ENCODE measurements at regions not wholly inside any gene's neighbourhood (a gene's known extent, or its start where the extent isn't known, plus 50 kb on each side); places are given as distances from the start of the nearest gene placed in this dataset.

DNA sequence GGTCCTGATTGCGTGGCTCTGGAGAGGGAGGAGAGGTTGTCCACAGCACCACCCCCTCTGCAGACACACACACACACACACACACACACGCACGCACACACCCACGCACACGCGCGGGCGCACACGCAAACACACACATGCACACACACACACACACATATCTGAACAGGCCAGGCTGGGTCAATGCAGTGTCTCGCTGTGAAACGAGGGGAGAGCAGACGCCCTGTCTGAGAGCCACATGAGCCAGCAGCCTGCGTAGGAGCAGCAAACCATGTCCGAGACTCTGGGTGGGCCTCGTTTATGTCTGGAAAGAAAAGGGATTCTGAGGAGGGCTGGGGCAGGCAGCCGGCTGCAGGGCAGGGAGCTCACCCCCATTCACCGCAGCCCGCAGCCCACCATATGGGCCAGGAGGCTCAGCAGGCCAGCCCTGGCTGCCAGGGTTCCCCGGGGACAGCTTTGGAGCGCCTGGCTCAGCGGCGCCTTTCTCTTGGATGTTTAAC lies 93.3 kb upstream of the TNRC6C start:
- Histone ChIP-seq H3K4me2 (ENCODE audit: insufficient read depth, low read length) (no peak overlapping the region), H3K79me2 (ENCODE audit: insufficient read depth, low read length) (no peaks in the 10 kb centered on the region), H3K36me3 (ENCODE audit: insufficient read depth, low read length) (no peaks in the 10 kb centered on the region), H3K27ac (ENCODE audit: low read depth, low read length) (no peak overlapping the region), H3K27me3 (ENCODE audit: insufficient read depth, low read length) (peaks cover 26% of the 10 kb centered on the region), H3K4me3 (ENCODE audit: insufficient read depth, low read length) (no peak overlapping the region), H3K4me1 (ENCODE audit: insufficient read depth, low read length) (no peaks in the 10 kb centered on the region), H2AFZ (ENCODE audit: low read length) (no peak overlapping the region), H3K9me3 (ENCODE audit: low read depth, low read length) (no peaks in the 10 kb centered on the region), H4K20me1 (ENCODE audit: insufficient read depth, low read length) (no peaks in the 10 kb centered on the region)
- peak; percentile 79 for DNase-seq (ENCODE audit: insufficient read length, low spot score, missing footprints)
- TF ChIP-seq, protein P1, sequence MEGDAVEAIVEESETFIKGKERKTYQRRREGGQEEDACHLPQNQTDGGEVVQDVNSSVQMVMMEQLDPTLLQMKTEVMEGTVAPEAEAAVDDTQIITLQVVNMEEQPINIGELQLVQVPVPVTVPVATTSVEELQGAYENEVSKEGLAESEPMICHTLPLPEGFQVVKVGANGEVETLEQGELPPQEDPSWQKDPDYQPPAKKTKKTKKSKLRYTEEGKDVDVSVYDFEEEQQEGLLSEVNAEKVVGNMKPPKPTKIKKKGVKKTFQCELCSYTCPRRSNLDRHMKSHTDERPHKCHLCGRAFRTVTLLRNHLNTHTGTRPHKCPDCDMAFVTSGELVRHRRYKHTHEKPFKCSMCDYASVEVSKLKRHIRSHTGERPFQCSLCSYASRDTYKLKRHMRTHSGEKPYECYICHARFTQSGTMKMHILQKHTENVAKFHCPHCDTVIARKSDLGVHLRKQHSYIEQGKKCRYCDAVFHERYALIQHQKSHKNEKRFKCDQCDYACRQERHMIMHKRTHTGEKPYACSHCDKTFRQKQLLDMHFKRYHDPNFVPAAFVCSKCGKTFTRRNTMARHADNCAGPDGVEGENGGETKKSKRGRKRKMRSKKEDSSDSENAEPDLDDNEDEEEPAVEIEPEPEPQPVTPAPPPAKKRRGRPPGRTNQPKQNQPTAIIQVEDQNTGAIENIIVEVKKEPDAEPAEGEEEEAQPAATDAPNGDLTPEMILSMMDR (IDR thresholded peaks at IDR 0.05; ENCODE audit: extremely low read depth, low read depth, low read length): no peak

DNA sequence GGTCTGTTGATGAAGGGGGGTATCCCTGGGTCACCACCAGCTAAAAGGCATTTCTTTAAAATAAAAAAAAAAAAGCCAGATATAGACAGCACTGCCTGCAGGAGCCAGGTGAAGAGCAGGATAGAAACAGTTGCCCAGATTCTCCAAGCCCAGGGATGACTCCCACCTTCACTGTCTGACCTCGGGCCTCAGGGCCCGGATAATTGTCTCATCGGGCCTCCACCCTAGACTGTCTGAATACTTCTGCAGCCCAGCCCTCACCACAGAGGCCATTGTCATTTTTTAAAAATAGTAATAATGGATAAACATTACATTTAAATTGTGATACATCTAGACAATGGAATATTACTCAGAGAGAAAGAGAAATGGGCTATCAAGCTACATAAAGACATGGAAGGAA lies 92.8 kb upstream of the TNRC6C start:
- no peak overlapping the region for H3K4me2 ChIP-seq (ENCODE audit: insufficient read depth, low read length)
- peaks cover 21% of the 10 kb centered on the region for H3K27me3 ChIP-seq (ENCODE audit: insufficient read depth, low read length)

DNA sequence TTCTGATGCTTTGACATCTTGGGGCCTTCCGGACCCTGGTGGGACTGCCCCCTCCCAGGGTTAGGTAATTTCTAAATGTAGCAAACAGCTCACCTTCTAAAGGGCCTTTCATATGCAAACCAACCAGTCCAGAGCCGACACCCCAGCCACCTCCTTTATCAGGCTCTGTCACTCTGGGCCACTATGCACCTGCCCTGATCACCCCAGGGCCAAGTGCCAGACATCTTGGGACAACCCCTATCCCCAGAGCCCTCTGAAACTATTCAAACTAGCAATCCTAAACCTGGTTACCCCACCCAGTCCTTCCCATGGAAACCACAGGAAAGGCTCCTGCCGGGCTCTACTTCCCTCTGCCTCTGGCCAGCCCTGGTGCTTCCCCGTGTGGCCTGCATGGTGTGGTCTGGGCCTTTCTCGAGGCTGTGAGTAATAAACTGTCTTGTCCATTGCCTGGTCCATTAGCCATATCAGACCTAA lies 91.2 kb upstream of the TNRC6C start:
- TF ChIP-seq, protein P1 (IDR thresholded peaks at IDR 0.05; ENCODE audit: extremely low read depth, low read depth, low read length): no peak
- H3K79me2 ChIP-seq (ENCODE audit: insufficient read depth, low read length): no peaks in the 10 kb centered on the region
- H3K9me3 ChIP-seq (ENCODE audit: low read depth, low read length): no peaks in the 10 kb centered on the region
- H3K4me1 ChIP-seq (ENCODE audit: insufficient read depth, low read length): no peaks in the 10 kb centered on the region
- no peak overlapping the region for H3K27ac ChIP-seq (ENCODE audit: low read depth, low read length)
- H3K4me2 ChIP-seq (ENCODE audit: insufficient read depth, low read length): no peak overlapping the region
- H4K20me1 ChIP-seq (ENCODE audit: insufficient read depth, low read length): no peaks in the 10 kb centered on the region
- no peaks in the 10 kb centered on the region for H3K36me3 ChIP-seq (ENCODE audit: insufficient read depth, low read length)
- H2AFZ ChIP-seq (ENCODE audit: low read length): no peak overlapping the region
- no peak for DNase-seq (ENCODE audit: insufficient read length, low spot score, missing footprints)
- H3K4me3 ChIP-seq (ENCODE audit: insufficient read depth, low read length): no peak overlapping the region
- peaks cover 19% of the 10 kb centered on the region for H3K27me3 ChIP-seq (ENCODE audit: insufficient read depth, low read length)

More for the DNA sequence above, 92.8 kb upstream of the TNRC6C start:
- Histone ChIP-seq H2AFZ (ENCODE audit: low read length) (no peak overlapping the region), H4K20me1 (ENCODE audit: insufficient read depth, low read length) (no peaks in the 10 kb centered on the region), H3K4me3 (ENCODE audit: insufficient read depth, low read length) (no peak overlapping the region), H3K79me2 (ENCODE audit: insufficient read depth, low read length) (no peaks in the 10 kb centered on the region), H3K9me3 (ENCODE audit: low read depth, low read length) (no peaks in the 10 kb centered on the region), H3K4me1 (ENCODE audit: insufficient read depth, low read length) (no peaks in the 10 kb centered on the region), H3K36me3 (ENCODE audit: insufficient read depth, low read length) (no peaks in the 10 kb centered on the region), H3K27ac (ENCODE audit: low read depth, low read length) (no peak overlapping the region)
- DNase-seq (ENCODE audit: insufficient read length, low spot score, missing footprints): no peak
- TF ChIP-seq, protein P1 (IDR thresholded peaks at IDR 0.05; ENCODE audit: extremely low read depth, low read depth, low read length): no peak

DNA sequence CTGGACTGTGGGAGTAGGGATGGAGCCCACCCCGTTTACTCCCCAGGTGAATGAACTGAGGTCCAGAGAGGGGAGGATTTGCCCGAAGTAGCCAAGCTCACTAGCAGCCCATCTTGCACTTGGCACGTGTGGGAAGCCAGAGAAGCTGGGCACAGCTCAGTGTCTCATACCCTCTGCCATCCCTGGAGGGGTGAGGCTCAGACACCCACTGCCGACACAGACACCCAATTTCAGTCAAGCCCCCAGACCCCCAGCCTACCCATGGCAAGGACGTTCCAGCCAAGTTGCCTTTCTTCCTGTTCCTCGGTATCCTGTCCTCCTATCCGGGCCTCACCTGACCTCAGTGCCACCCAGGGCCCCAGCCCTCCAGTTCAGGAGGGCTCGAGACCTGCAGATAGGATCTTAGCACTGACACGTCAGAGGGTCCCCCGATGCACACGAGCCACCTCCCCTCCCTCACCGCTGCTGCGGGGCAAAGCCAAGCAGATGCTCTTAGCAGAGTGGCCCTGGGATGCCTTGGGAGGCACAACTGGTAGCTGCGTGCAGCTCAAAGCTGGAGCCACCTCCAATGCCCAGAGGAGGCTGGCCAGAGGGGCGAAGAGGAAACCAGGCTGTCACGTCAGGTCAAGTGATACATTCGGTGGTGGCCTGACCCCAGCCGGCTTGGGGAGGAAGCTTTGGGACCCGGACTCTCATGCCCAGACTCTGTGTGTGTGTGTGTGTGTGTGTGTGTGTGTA lies 90.4 kb upstream of the TNRC6C start:
- Histone ChIP-seq H3K4me1 (ENCODE audit: insufficient read depth, low read length) (no peaks in the 10 kb centered on the region), H3K36me3 (ENCODE audit: insufficient read depth, low read length) (no peaks in the 10 kb centered on the region), H3K79me2 (ENCODE audit: insufficient read depth, low read length) (no peaks in the 10 kb centered on the region), H2AFZ (ENCODE audit: low read length) (no peak overlapping the region), H3K4me3 (ENCODE audit: insufficient read depth, low read length) (no peak overlapping the region), H3K27ac (ENCODE audit: low read depth, low read length) (no peak overlapping the region), H4K20me1 (ENCODE audit: insufficient read depth, low read length) (peaks cover 1% of the 10 kb centered on the region), H3K9me3 (ENCODE audit: low read depth, low read length) (no peaks in the 10 kb centered on the region), H3K27me3 (ENCODE audit: insufficient read depth, low read length) (peaks cover 22% of the 10 kb centered on the region), H3K4me2 (ENCODE audit: insufficient read depth, low read length) (no peak overlapping the region)
- DNase-seq (ENCODE audit: insufficient read length, low spot score, missing footprints): no peak
- TF ChIP-seq, protein P1 (IDR thresholded peaks at IDR 0.05; ENCODE audit: extremely low read depth, low read depth, low read length): no peak
